Endothelial cell of umbilical vein (primary cell): ENCODE measurements at regions not wholly inside any gene's neighbourhood (a gene's known extent, or its start where the extent isn't known, plus 50 kb on each side); places are given as distances from the start of the nearest gene placed in this dataset.

ENCODE experiments used
- BruUV-seq: library from RNA; stranded (reverse); fragments of 400-500 nt; replicated peaks from 2 replicates; lab custom pipeline; 2021; lab: Mats Ljungman, UMichigan
- CTCF ChIA-PET: fragments of 300-600, 350-600 bp; sonication (Branson Sonifier 250); formaldehyde crosslinking; loops from one replicate; lab custom pipeline; 2021; ENCODE audit warnings: antibody characterized with exemption, inconsistent platforms; lab: Charles Lee
- POLR2A ChIA-PET: fragments of 300-600, 350-600 bp; sonication (Branson Sonifier 250); formaldehyde crosslinking; loops from one replicate; lab custom pipeline; 2021; ENCODE audit warnings: antibody characterized with exemption, inconsistent platforms; lab: Charles Lee
- DNase-seq: peaks from one replicate; pipeline ENCODE4 v3.0.0-alpha.2; 2011; ENCODE audit warnings: low read depth, low spot score
- FAIRE-seq: peaks from 2 replicates; lab custom pipeline; 2011; peaks lifted over from hg19 to GRCh38; lab: Jason Lieb, UNC
- H2AFZ ChIP-seq: 2 replicates; pipeline ENCODE4 v1.6.0; 2012; ENCODE audit warnings: low read depth, low read length, control low read depth, inconsistent platforms
- H3K27ac ChIP-seq: 2 replicates; pipeline ENCODE4 v1.5.1; 2011; ENCODE audit warnings: low read depth, mild to moderate bottlenecking, control low read depth, low read length, moderate library complexity; ENCODE audit not compliant: insufficient read depth
- H3K27me3 ChIP-seq, 2 experiments: 2 replicates each; pipeline versions ENCODE4 v1.6.0 to v1.6.1; 2011; ENCODE audit warnings: low read length in 2 of 2, mixed read lengths in 1 of 2; ENCODE audit not compliant: control insufficient read depth in 2 of 2, insufficient read depth in 2 of 2
- H3K36me3 ChIP-seq, 2 experiments: 2 replicates in 1 of 2; 3 replicates in 1 of 2; pipeline ENCODE4 v1.5.1; 2011; ENCODE audit warnings: low read length in 2 of 2, mild to moderate bottlenecking in 1 of 2, moderate library complexity in 1 of 2; ENCODE audit not compliant: control insufficient read depth in 2 of 2, insufficient read depth in 2 of 2; ENCODE audit errors: extremely low read depth in 1 of 2
- H3K4me1 ChIP-seq: 3 replicates; pipeline ENCODE4 v1.5.1; 2011; ENCODE audit warnings: mild to moderate bottlenecking, low read length; ENCODE audit not compliant: control insufficient read depth, insufficient read depth; ENCODE audit errors: extremely low read depth
- H3K4me2 ChIP-seq: 2 replicates; pipeline ENCODE4 v1.6.1; 2011; ENCODE audit warnings: low read length, control low read depth, mixed read lengths; ENCODE audit not compliant: insufficient read depth
- H3K4me3 ChIP-seq, 3 experiments: fragments of 200-600 bp in 1 of 3; sonication (generic), shearing (Covaris generic) in 1 of 3; replicated peaks in 1 of 3; 2 replicates each; pipeline ENCODE4 v1.5.1; 2011 to 2016; ENCODE audit warnings: control low read depth in 3 of 3, low read length in 3 of 3, mild to moderate bottlenecking in 2 of 3, inconsistent platforms in 1 of 3, low read depth in 1 of 3, moderate library complexity in 1 of 3; ENCODE audit not compliant: insufficient read depth in 1 of 3
- H3K79me2 ChIP-seq: 2 replicates; pipeline ENCODE4 v1.6.0; 2012; ENCODE audit warnings: low read length, inconsistent platforms; ENCODE audit not compliant: control insufficient read depth, insufficient read depth
- H3K9ac ChIP-seq: replicated peaks from 2 replicates; pipeline ENCODE3; 2011; ENCODE audit warnings: low read length, control low read depth; ENCODE audit not compliant: insufficient read depth; ENCODE audit errors: extremely low read depth
- H3K9me1 ChIP-seq: replicated peaks from 3 replicates; pipeline ENCODE4 v1.6.0; 2011; ENCODE audit warnings: mild to moderate bottlenecking, low read length; ENCODE audit not compliant: control insufficient read depth, insufficient read depth; ENCODE audit errors: extremely low read depth
- H3K9me3 ChIP-seq: replicated peaks from 2 replicates; pipeline ENCODE4 v1.5.1; 2012; ENCODE audit warnings: low read length, inconsistent platforms; ENCODE audit not compliant: control insufficient read depth, insufficient read depth
- H4K20me1 ChIP-seq: replicated peaks from 2 replicates; pipeline ENCODE3; 2011; ENCODE audit warnings: mild to moderate bottlenecking, low read length; ENCODE audit not compliant: control insufficient read depth, insufficient read depth; ENCODE audit errors: extremely low read depth
- EZH2 ChIP-seq: IDR thresholded peaks from 2 replicates; pipeline ENCODE4 v1.6.1; 2012; ENCODE audit warnings: borderline replicate concordance, low read depth, mild to moderate bottlenecking, moderate library complexity, low read length, inconsistent platforms; ENCODE audit not compliant: severe bottlenecking
- FOS ChIP-seq: IDR thresholded peaks from 2 replicates; pipeline ENCODE4 v1.6.1; 2011; ENCODE audit warnings: mild to moderate bottlenecking, low read length, moderate library complexity, borderline replicate concordance; ENCODE audit not compliant: insufficient read depth
- GATA2 ChIP-seq: IDR thresholded peaks from 2 replicates; pipeline ENCODE4 v1.7.0; 2011; ENCODE audit warnings: low read depth, mild to moderate bottlenecking, moderate library complexity, mixed read lengths, low read length; ENCODE audit not compliant: insufficient read length, insufficient read depth
- JUN ChIP-seq: IDR thresholded peaks from 2 replicates; pipeline ENCODE4 v1.6.1; 2011; ENCODE audit warnings: borderline replicate concordance, low read depth; ENCODE audit not compliant: insufficient read length, insufficient read depth
- MYC ChIP-seq: IDR thresholded peaks from one replicate; pipeline ENCODE4 v1.6.1; 2011; ENCODE audit warnings: mild to moderate bottlenecking, low read depth, low read length
- POLR2A ChIP-seq: IDR thresholded peaks from 2 replicates; pipeline ENCODE4 v1.6.1; 2012; ENCODE audit warnings: low read depth, mild to moderate bottlenecking, control low read depth, low read length
- POLR2AphosphoS5 ChIP-seq: IDR thresholded peaks from 2 replicates; pipeline ENCODE4 v1.6.1; 2012; ENCODE audit warnings: low read depth, mild to moderate bottlenecking, control low read depth, low read length, moderate library complexity; ENCODE audit not compliant: insufficient read depth
- dilution Hi-C: fragments of 300-500 bp; cut with MboI; formaldehyde crosslinking; loops from one replicate; pipeline ENCODE4 v1.15.0; 2019; ENCODE audit warnings: low sequenced_read_pairs; ENCODE audit not compliant: extremely low pct_ligation_motif_present
- intact Hi-C: fragments of 100-400 bp; cut with micrococcal nuclease; formaldehyde crosslinking; loops from one replicate; pipeline ENCODE4 v1.10.0; 2022
- TF ChIP-seq, protein P1 (sequence below): IDR thresholded peaks from 2 replicates; pipeline ENCODE4 v1.6.1; 2011; ENCODE audit not compliant: insufficient read depth, insufficient read length
- TF ChIP-seq, protein P2 (sequence below), 2 donors: IDR thresholded peaks; 1 replicate in 1 of 2; 2 replicates in 1 of 2; pipeline ENCODE4 v1.5.1; 2011; ENCODE audit warnings: low read length in 2 of 2, mild to moderate bottlenecking in 2 of 2, moderate library complexity in 2 of 2, control low read depth in 1 of 2, inconsistent platforms in 1 of 2, low read depth in 1 of 2; ENCODE audit not compliant: insufficient read depth in 1 of 2; ENCODE audit errors: extremely low read depth in 1 of 2

DNA sequence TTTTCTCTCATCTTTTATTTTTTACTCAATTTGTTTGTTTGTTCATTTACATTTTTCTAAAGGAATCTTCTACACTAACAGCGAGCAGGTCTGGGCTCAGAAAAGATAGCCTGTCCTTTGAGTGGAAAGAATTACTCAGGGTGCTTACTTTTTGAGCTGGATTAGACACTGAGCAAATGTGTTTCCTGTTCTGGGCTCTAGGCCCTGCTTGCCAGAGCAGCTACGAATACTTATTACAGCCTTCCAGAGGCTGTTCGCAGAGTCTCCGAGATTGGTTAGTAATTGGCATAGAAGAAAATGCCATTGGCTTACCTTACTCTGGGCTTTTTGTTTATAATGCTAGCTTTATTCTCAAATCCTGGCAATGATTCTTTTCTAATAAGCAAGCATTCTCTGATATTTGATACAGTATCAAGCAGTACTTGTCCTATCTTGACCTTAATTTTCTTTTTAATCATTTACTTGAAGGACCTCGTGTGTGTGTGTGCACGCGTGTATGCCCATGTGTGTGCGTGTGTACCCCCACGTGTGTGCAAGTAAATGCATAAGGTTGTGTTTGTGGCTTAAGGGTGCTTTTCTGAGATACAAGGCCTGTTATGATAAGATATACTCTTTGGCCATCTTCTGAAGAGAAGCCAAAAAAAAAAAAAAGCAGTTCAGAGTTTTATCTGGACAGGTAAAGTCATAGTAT lies 76.2 kb upstream of the GRXCR1 start:
- FAIRE-seq: no peak
- CTCF ChIA-PET: interaction anchor here (1.6 kb wide), 1 partner anchor 248 kb away, joined by 6 read pairs; no protein-coding TSS in a partner anchor
- POLR2A ChIA-PET: no interaction called here

More for the DNA sequence above, 76.2 kb upstream of the GRXCR1 start:
- no peak overlapping the region for H2AFZ ChIP-seq
- no peaks in the 10 kb centered on the region for H3K4me1 ChIP-seq
- TF ChIP-seq EZH2: no peak
- TF ChIP-seq, protein P1, sequence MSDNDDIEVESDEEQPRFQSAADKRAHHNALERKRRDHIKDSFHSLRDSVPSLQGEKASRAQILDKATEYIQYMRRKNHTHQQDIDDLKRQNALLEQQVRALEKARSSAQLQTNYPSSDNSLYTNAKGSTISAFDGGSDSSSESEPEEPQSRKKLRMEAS: no peak
- no peak for TF ChIP-seq POLR2AphosphoS5
- TF ChIP-seq MYC: no peak
- TF ChIP-seq JUN: no peak
- TF ChIP-seq FOS: no peak
- TF ChIP-seq GATA2: no peak
- TF ChIP-seq, protein P2, sequence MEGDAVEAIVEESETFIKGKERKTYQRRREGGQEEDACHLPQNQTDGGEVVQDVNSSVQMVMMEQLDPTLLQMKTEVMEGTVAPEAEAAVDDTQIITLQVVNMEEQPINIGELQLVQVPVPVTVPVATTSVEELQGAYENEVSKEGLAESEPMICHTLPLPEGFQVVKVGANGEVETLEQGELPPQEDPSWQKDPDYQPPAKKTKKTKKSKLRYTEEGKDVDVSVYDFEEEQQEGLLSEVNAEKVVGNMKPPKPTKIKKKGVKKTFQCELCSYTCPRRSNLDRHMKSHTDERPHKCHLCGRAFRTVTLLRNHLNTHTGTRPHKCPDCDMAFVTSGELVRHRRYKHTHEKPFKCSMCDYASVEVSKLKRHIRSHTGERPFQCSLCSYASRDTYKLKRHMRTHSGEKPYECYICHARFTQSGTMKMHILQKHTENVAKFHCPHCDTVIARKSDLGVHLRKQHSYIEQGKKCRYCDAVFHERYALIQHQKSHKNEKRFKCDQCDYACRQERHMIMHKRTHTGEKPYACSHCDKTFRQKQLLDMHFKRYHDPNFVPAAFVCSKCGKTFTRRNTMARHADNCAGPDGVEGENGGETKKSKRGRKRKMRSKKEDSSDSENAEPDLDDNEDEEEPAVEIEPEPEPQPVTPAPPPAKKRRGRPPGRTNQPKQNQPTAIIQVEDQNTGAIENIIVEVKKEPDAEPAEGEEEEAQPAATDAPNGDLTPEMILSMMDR (IDR thresholded peaks at IDR 0.05; ENCODE audit: extremely low read depth in 1 of 2, insufficient read depth in 1 of 2, low read depth in 1 of 2, low read length in 2 of 2): no peak
- no peak for TF ChIP-seq POLR2A
- H3K9ac ChIP-seq: no peak overlapping the region
- no peaks in the 10 kb centered on the region for H3K9me3 ChIP-seq
- H3K36me3 ChIP-seq: no peaks in the 10 kb centered on the region
- no peak overlapping the region for H3K27ac ChIP-seq
- intact Hi-C loops (no loop called here), dilution Hi-C loops (no loop called here)
- no peaks in the 10 kb centered on the region for H4K20me1 ChIP-seq
- no TSS peak for BruUV-seq
- H3K79me2 ChIP-seq: no peaks in the 10 kb centered on the region
- H3K27me3 ChIP-seq: no peaks in the 10 kb centered on the region
- H3K9me1 ChIP-seq: no peaks in the 10 kb centered on the region
- H3K4me2 ChIP-seq: no peak overlapping the region
- DNase-seq: no peak
- no peak overlapping the region for H3K4me3 ChIP-seq
